K562 (cell line): ENCODE measurements at regions not wholly inside any gene's neighbourhood (a gene's known extent, or its start where the extent isn't known, plus 50 kb on each side); places are given as distances from the start of the nearest gene placed in this dataset.
"Not testable (repeated sequence)": the region's sequence is repeated elsewhere in the genome, so short reads cannot be mapped to it uniquely, and the experiment has no call there.

ENCODE experiments used
- FOSL1 ChIP-seq: fragments of 200-800 bp; sonication (Bioruptor generic); conservative IDR thresholded peaks from 2 replicates; pipeline ENCODE4 v1.6.1; 2016; ENCODE audit warnings: missing genetic modification characterization, missing compliant biosample characterization
- MAZ ChIP-seq, 2 experiments: fragments of 450-650 bp in 1 of 2; sonication (generic) in 1 of 2; formaldehyde crosslinking; IDR thresholded peaks in 1 of 2; conservative IDR thresholded peaks in 1 of 2; 2 replicates each; pipeline versions ENCODE4 v1.4.0 to v1.5.0; 2020; ENCODE audit warnings: mild to moderate bottlenecking in 1 of 2, missing genetic modification reagents in 1 of 2
- SREBF2 ChIP-seq: sonication (generic); formaldehyde crosslinking; IDR thresholded peaks from 2 replicates; pipeline ENCODE4 v1.4.0; 2020; ENCODE audit warnings: mild to moderate bottlenecking, missing genetic modification reagents
- STAT5B ChIP-seq: fragments of 250-450 bp; sonication (Bioruptor Pico); IDR thresholded peaks from 2 replicates; pipeline ENCODE4 v1.8.0; 2021; ENCODE audit warnings: mild to moderate bottlenecking, inconsistent platforms
- TAF1 ChIP-seq: IDR thresholded peaks from 2 replicates; pipeline ENCODE4 v1.6.1; 2011; ENCODE audit warnings: mild to moderate bottlenecking, low read length, moderate library complexity; ENCODE audit not compliant: insufficient read depth, control insufficient read depth, severe bottlenecking; ENCODE audit errors: extremely low read depth
- ZKSCAN1 ChIP-seq: fragments of 150-350 bp; IDR thresholded peaks from 2 replicates; pipeline ENCODE4 v1.6.1; 2016; ENCODE audit warnings: low read depth, low read length
- ZNF717 ChIP-seq: fragments of 250-450 bp; sonication (Bioruptor Pico); IDR thresholded peaks from 2 replicates; pipeline ENCODE4 v1.5.0; 2021
- TF ChIP-seq, protein P1 (sequence below), 3 experiments: IDR thresholded peaks in 2 of 3; conservative IDR thresholded peaks in 1 of 3; 2 replicates each; pipeline ENCODE4 v1.5.1; 2011 to 2012; ENCODE audit warnings: low read length in 3 of 3, mild to moderate bottlenecking in 3 of 3, control low read depth in 2 of 3, improper control_type of control experiment in 1 of 3, inconsistent platforms in 1 of 3, low read depth in 1 of 3, mixed read lengths in 1 of 3, moderate library complexity in 1 of 3; ENCODE audit not compliant: insufficient read depth in 2 of 3
- TF ChIP-seq, protein P2 (sequence below): sonication (generic); formaldehyde crosslinking; IDR thresholded peaks from 2 replicates; pipeline ENCODE4 v1.9.0; 2022; ENCODE audit warnings: mild to moderate bottlenecking, missing genetic modification reagents

DNA sequence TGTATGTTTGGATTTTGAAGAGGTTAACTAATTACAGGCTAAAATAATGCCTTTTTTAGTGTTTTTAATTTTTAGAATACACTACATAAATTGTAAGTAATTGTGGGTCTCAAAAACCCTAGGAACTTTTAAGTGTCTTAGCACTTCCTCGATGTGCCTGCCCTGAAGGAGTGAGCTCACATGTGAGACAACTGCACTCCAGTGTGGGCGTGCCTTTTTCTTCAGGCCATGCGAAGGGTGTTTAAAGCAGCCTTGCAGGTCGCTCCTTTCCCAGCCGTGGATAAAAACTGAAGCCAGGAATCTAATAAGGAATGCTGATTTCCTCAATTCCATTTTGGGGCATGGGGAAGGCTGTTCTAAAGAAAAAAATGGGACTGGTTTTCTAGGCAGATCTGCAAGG lies 97.5 kb upstream of the KCNMA1 start:
- not testable (repeated sequence) for TF ChIP-seq STAT5B (CRISPR knock-in tag); FOSL1 (tag); ZKSCAN1; SREBF2; TAF1; ZNF717; MAZ (CRISPR knock-in tag; conservative IDR thresholded peaks at IDR 0.05 in 1 of 2, IDR thresholded peaks at IDR 0.05 in 1 of 2)
- TF ChIP-seq, protein P1, sequence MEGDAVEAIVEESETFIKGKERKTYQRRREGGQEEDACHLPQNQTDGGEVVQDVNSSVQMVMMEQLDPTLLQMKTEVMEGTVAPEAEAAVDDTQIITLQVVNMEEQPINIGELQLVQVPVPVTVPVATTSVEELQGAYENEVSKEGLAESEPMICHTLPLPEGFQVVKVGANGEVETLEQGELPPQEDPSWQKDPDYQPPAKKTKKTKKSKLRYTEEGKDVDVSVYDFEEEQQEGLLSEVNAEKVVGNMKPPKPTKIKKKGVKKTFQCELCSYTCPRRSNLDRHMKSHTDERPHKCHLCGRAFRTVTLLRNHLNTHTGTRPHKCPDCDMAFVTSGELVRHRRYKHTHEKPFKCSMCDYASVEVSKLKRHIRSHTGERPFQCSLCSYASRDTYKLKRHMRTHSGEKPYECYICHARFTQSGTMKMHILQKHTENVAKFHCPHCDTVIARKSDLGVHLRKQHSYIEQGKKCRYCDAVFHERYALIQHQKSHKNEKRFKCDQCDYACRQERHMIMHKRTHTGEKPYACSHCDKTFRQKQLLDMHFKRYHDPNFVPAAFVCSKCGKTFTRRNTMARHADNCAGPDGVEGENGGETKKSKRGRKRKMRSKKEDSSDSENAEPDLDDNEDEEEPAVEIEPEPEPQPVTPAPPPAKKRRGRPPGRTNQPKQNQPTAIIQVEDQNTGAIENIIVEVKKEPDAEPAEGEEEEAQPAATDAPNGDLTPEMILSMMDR (IDR thresholded peaks at IDR 0.05 in 2 of 3, conservative IDR thresholded peaks at IDR 0.05 in 1 of 3; ENCODE audit: insufficient read depth in 2 of 3, low read depth in 1 of 3, low read length in 3 of 3), result not testable (repeated sequence)
- TF ChIP-seq, protein P2, sequence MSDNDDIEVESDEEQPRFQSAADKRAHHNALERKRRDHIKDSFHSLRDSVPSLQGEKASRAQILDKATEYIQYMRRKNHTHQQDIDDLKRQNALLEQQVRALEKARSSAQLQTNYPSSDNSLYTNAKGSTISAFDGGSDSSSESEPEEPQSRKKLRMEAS, result not testable (repeated sequence)
